GM18870 (cell line): ENCODE measurements at regions not wholly inside any gene's neighbourhood (a gene's known extent, or its start where the extent isn't known, plus 50 kb on each side); places are given as distances from the start of the nearest gene placed in this dataset.
"Not testable (repeated sequence)": the region's sequence is repeated elsewhere in the genome, so short reads cannot be mapped to it uniquely, and the experiment has no call there.

Experiments
- ATAC-seq: cut with Tn5 transposase; IDR thresholded peaks from one replicate; pipeline ENCODE4 v1.9.1; 2021; ENCODE audit warnings: moderate library complexity; ENCODE audit not compliant: unreplicated experiment

- not testable (repeated sequence) for ATAC-seq
Measured at GRCh38 chrX:35611562-35611961, 186.6 kb upstream of the MAGEB16 start.

- ATAC-seq = no peak
Measured at GRCh38 chrX:35617836-35618235, 180.3 kb upstream of the MAGEB16 start.

GRCh38 chrX:35622040-35622439 is 176.1 kb upstream of the MAGEB16 start:
- ATAC-seq = no peak

- ATAC-seq = no peak
Measured at GRCh38 chrX:35622601-35623000, 175.5 kb upstream of the MAGEB16 start.

GRCh38 chrX:35625714-35626113 is 172.4 kb upstream of the MAGEB16 start:
- ATAC-seq = no peak

- no peak for ATAC-seq
Measured at GRCh38 chrX:35626124-35626523, 172.0 kb upstream of the MAGEB16 start.

GRCh38 chrX:35635971-35636370 is 162.2 kb upstream of the MAGEB16 start:
- not testable (repeated sequence) for ATAC-seq

- no peak for ATAC-seq
Measured at GRCh38 chrX:35664833-35665232, 133.3 kb upstream of the MAGEB16 start.

- ATAC-seq = no peak
Measured at GRCh38 chrX:35665311-35665710, 132.8 kb upstream of the MAGEB16 start.

- no peak for ATAC-seq
Measured at GRCh38 chrX:35670889-35671288, 127.3 kb upstream of the MAGEB16 start.

GRCh38 chrX:35675151-35675550 is 123.0 kb upstream of the MAGEB16 start:
- ATAC-seq = no peak

- no peak for ATAC-seq
Measured at GRCh38 chrX:35680940-35681346, 117.2 kb upstream of the MAGEB16 start.

GRCh38 chrX:35682476-35682875 is 115.7 kb upstream of the MAGEB16 start:
- ATAC-seq = no peak

- ATAC-seq = no peak
Measured at GRCh38 chrX:35696760-35697234, 101.3 kb upstream of the MAGEB16 start.

GRCh38 chrX:35699642-35700041 is 98.5 kb upstream of the MAGEB16 start:
- ATAC-seq = no peak

- no peak for ATAC-seq
Measured at GRCh38 chrX:35700121-35700520, 98.0 kb upstream of the MAGEB16 start.

- no peak for ATAC-seq
Measured at GRCh38 chrX:35711281-35711680, 86.9 kb upstream of the MAGEB16 start.

- ATAC-seq = no peak
Measured at GRCh38 chrX:35722128-35722527, 76.0 kb upstream of the MAGEB16 start.

GRCh38 chrX:35726176-35726575 is 72.0 kb upstream of the MAGEB16 start:
- ATAC-seq = no peak

GRCh38 chrX:35728481-35728880 is 69.7 kb upstream of the MAGEB16 start:
- no peak for ATAC-seq

- no peak for ATAC-seq
Measured at GRCh38 chrX:35733879-35734278, 64.3 kb upstream of the MAGEB16 start.

GRCh38 chrX:35741142-35741541 is 57.0 kb upstream of the MAGEB16 start:
- ATAC-seq = no peak

- no peak for ATAC-seq
Measured at GRCh38 chrX:35743331-35743730, 54.8 kb upstream of the MAGEB16 start.
